Thoracic aorta (tissue), 2 donors: ENCODE measurements at regions not wholly inside any gene's neighbourhood (a gene's known extent, or its start where the extent isn't known, plus 50 kb on each side); places are given as distances from the start of the nearest gene placed in this dataset.

ENCODE experiments used
- ATAC-seq: fragments of 150-250 bp; one replicate; pipeline ENCODE4 v1.8.0; 2017; ENCODE audit warnings: low read depth; ENCODE audit not compliant: insufficient number of reproducible peaks, low FRiP score
- DNase-seq: peaks from one replicate; pipeline ENCODE4 v3.0.0-alpha.2; 2020; ENCODE audit warnings: low spot score
- H3K27ac ChIP-seq, 2 donors: fragments of 200-600 bp; sonication (generic); 1 replicate in 1 of 2; 2 replicates in 1 of 2; pipeline ENCODE4 v1.5.1; 2016; ENCODE audit warnings: mild to moderate bottlenecking in 2 of 2, moderate library complexity in 2 of 2
- H3K27me3 ChIP-seq: fragments of 200-600 bp; sonication (generic); replicated peaks from 2 replicates; pipeline ENCODE4 v1.6.0; 2016; ENCODE audit warnings: mild to moderate bottlenecking; ENCODE audit not compliant: insufficient read depth
- H3K36me3 ChIP-seq: fragments of 200-600 bp; sonication (generic); one replicate; pipeline ENCODE4 v1.5.1; 2016
- H3K4me1 ChIP-seq, 2 donors: fragments of 200-600 bp; sonication (generic); 1 replicate in 1 of 2; 2 replicates in 1 of 2; pipeline versions ENCODE4 v1.5.1 to v1.6.0; 2016; ENCODE audit warnings: low read depth in 2 of 2, mild to moderate bottlenecking in 1 of 2; ENCODE audit not compliant: control insufficient read depth in 1 of 2
- H3K4me3 ChIP-seq: fragments of 200-600 bp; sonication (generic); 2 replicates; pipeline ENCODE4 v1.5.1; 2016; ENCODE audit warnings: mild to moderate bottlenecking
- H3K9me3 ChIP-seq: fragments of 200-600 bp; sonication (generic); 2 replicates; pipeline ENCODE4 v1.5.1; 2016
- TF ChIP-seq, protein P1 (sequence below): fragments of 200-600 bp; sonication (generic); IDR thresholded peaks from one replicate; pipeline ENCODE4 v1.5.1; 2019; ENCODE audit warnings: antibody characterized with exemption

DNA sequence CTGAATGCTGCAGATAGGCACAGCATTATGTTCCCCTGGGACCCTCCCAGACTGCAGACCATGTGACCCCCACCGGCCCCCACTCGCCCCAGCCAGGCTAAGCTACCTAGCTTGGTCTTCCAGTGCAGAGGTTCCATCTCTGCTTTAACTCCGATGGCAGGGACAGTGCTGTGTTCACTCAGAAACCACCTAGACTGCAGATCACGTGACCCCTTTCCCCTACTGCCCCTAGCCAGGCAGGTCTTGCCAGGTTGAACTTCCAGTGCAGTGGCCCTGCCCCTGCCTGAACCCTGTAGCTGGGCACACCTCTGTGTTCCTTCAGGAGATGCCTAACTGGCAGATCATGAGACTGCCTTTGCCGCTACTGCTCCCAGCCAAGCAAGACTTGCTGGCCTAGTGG lies 1116.2 kb downstream of the FLRT2 start:
- TF ChIP-seq, protein P1, sequence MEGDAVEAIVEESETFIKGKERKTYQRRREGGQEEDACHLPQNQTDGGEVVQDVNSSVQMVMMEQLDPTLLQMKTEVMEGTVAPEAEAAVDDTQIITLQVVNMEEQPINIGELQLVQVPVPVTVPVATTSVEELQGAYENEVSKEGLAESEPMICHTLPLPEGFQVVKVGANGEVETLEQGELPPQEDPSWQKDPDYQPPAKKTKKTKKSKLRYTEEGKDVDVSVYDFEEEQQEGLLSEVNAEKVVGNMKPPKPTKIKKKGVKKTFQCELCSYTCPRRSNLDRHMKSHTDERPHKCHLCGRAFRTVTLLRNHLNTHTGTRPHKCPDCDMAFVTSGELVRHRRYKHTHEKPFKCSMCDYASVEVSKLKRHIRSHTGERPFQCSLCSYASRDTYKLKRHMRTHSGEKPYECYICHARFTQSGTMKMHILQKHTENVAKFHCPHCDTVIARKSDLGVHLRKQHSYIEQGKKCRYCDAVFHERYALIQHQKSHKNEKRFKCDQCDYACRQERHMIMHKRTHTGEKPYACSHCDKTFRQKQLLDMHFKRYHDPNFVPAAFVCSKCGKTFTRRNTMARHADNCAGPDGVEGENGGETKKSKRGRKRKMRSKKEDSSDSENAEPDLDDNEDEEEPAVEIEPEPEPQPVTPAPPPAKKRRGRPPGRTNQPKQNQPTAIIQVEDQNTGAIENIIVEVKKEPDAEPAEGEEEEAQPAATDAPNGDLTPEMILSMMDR: no peak
- Histone ChIP-seq H3K4me3 (no peak overlapping the region), H3K36me3 (no peaks in the 10 kb centered on the region), H3K27me3 (no peaks in the 10 kb centered on the region), H3K9me3 (no peaks in the 10 kb centered on the region), H3K4me1 (no peaks in the 10 kb centered on the region), H3K27ac (no peak overlapping the region)
- ATAC-seq (no peak), DNase-seq (no peak)

DNA sequence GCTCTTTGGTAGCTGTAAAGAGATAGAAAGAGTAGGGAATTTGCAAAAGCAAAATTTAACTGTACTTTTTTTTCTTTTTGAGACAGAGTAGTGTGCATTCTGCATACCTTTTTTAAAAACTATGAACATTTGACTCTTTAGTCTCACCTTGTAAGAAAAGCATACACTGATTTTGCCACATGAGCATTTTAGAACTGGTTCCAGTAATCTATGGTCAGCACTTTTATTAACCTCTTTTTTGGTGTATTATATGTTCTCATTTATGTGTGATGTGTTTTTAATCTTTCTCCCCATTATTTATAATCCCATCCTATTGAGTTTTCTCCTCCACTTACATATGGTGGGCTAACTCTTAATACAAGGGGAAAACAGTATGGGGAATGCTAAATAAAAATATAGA lies 1111.4 kb downstream of the FLRT2 start:
- Histone ChIP-seq H3K36me3 (no peaks in the 10 kb centered on the region), H3K27me3 (no peaks in the 10 kb centered on the region), H3K4me1 (no peaks in the 10 kb centered on the region), H3K9me3 (no peaks in the 10 kb centered on the region), H3K27ac (no peak overlapping the region), H3K4me3 (no peak overlapping the region)
- ATAC-seq (no peak), DNase-seq (no peak)
- TF ChIP-seq, protein P1: no peak

DNA sequence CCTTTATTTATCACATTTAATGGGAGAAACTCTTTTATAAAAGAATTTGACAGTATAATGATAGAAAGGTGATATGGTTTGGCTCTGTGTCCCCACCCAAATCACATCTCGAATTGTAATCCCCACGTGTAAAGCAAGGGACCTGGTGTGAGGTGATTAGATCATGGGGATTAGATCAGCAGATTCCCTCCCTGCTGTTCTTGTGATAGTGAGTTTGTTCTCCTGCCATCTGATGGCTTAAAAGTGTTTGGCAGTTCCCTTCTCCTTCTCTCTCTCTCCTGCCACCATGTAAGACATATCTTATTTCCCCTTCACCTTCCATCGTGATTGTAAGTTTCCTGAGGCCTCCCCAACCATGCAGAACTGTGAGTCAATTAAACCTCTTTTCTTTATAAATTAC lies 1110.3 kb downstream of the FLRT2 start:
- no peaks in the 10 kb centered on the region for H3K4me1 ChIP-seq
- ATAC-seq (no peak), DNase-seq (no peak)
- no peak overlapping the region for H3K4me3 ChIP-seq
- H3K27ac ChIP-seq: no peak overlapping the region
- no peaks in the 10 kb centered on the region for H3K9me3 ChIP-seq
- TF ChIP-seq, protein P1: no peak
- H3K36me3 ChIP-seq: no peaks in the 10 kb centered on the region
- H3K27me3 ChIP-seq: no peaks in the 10 kb centered on the region

DNA sequence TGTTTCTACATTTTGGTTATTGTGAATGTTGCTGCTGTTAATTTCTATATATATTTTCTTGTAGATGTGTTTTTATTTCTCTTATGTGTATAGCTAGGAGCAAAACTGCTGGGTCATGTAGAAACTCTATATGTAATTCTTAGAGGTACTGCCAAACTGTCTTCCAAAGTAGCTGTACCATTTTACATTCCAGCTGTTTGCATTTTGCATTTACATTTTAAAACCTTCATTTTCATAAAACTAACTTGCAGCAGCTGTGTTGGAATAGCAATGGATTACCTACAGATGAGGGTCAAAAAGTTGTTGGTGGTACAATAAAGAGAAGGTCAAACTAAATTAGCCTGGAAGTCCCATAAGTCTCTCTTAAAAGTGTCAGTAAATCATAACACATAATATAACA lies 1109.7 kb downstream of the FLRT2 start:
- ATAC-seq: no peak
- TF ChIP-seq, protein P1: no peak

DNA sequence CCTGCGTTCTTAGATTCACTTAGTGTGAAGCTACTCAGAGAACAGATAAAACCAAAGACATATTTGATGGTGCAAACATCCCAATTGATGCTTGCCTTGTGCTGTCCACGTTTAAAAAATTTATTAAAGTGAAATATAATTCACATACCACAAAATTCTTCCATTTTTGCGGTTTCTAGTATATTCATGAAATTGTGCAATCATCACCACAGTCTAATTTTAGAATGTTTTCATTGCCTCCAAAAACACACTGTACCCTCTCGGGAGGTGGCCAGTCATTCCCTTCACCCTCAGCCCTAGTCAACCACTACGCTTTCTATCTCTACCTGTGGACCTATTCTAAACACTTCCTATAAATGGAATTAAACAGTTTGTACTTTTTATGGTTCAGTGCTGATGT lies 1109.2 kb downstream of the FLRT2 start:
- Histone ChIP-seq H3K9me3 (no peaks in the 10 kb centered on the region), H3K4me3 (no peak overlapping the region), H3K27ac (no peak overlapping the region), H3K4me1 (no peaks in the 10 kb centered on the region), H3K36me3 (no peaks in the 10 kb centered on the region), H3K27me3 (no peaks in the 10 kb centered on the region)
- DNase-seq: no peak
- no peak for ATAC-seq
- TF ChIP-seq, protein P1: no peak

More for the DNA sequence above, 1109.7 kb downstream of the FLRT2 start:
- no peak for DNase-seq
- Histone ChIP-seq H3K9me3 (no peaks in the 10 kb centered on the region), H3K27me3 (no peaks in the 10 kb centered on the region), H3K4me3 (no peak overlapping the region), H3K27ac (no peak overlapping the region), H3K4me1 (no peaks in the 10 kb centered on the region), H3K36me3 (no peaks in the 10 kb centered on the region)
